ENCODE measurements at regions not wholly inside any gene's neighbourhood (a gene's known extent, or its start where the extent isn't known, plus 50 kb on each side); places are given as distances from the start of the nearest gene placed in this dataset.

DNA sequence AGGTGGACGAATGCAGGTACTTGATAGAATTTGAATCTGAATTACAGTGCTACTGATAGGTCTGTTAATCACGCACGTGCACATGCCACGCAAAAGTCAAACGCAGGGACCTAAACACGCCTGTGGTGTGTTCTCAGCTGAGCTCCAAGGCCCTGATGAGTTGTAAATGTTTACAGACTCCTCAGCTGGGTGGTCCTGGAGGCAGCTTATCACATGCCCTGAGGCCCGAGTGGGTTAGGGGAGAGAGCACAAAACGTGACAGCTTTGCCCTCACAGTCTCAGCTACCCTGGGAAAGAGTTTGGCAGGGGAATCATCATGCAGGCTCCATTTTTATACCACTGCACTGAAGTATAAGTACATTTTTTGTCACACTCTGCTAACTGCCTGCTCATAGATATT lies 68.3 kb upstream of the FAM110C start:
- TF ChIP-seq ZNF384 (IDR thresholded peaks at IDR 0.05) (no peak), LEF1 (IDR thresholded peaks at IDR 0.05; ENCODE audit: borderline replicate concordance) (no peak), HDGF (IDR thresholded peaks at IDR 0.05; ENCODE audit: borderline replicate concordance) (no peak), SUZ12 (IDR thresholded peaks at IDR 0.05) (no peak), SP1 (IDR thresholded peaks at IDR 0.05) (no peak), FOXK2 (IDR thresholded peaks at IDR 0.05) (no peak), BHLHE40 (IDR thresholded peaks at IDR 0.05; ENCODE audit: borderline replicate concordance) (no peak), PKNOX1 (IDR thresholded peaks at IDR 0.05) (no peak), FOXM1 (IDR thresholded peaks at IDR 0.05; ENCODE audit: borderline replicate concordance) (no peak), ELF4 (IDR thresholded peaks at IDR 0.05) (no peak), TARDBP (IDR thresholded peaks at IDR 0.05) (no peak), FOXA1 (IDR thresholded peaks at IDR 0.05) (no peak), L3MBTL2 (conservative IDR thresholded peaks at IDR 0.05) (no peak)

All from HEK293T (cell line).